ENCODE measurements at regions not wholly inside any gene's neighbourhood (a gene's known extent, or its start where the extent isn't known, plus 50 kb on each side); places are given as distances from the start of the nearest gene placed in this dataset.
A peak's percentile ranks its signal among the peaks of the same experiment; 100 is the strongest.

DNA sequence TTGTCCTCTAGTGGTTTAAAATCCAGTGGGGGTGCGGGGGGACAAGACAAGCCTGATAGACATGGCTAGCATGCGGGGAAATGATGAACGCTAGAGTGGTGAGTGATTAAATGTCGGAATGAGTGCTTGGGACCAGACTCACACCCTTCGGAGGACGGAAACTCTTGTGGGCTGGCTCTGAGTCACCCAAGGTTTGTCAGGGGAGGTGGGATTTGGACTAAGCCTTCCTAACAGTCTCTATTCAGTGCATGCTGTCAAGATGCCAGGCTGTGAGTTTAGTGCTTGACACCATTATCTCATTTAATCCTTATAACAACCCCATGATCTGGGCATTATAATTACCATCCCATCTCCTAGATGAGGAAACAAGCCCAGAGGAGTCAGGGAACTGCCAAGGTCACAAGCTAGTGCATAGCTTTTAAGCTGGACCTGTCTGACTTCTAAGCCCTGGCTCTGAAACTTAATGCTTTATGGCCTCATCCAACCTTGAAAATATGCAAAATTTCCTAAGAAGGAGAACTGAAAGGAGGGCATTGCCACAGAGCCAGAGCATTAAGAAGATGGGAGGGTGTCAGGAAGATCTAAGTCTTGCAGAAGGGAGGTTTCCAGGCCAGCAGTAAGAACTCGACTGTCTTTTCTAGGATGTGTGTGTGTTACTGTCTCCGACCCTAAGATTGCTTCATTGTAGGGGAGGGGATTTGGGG is 168.7 kb upstream of the LRFN2 start:
- intact Hi-C loops (cut with micrococcal nuclease; ENCODE audit: unreplicated experiment): no loop called here
- CTCF ChIA-PET: no interaction called here
- POLR2A ChIA-PET (ENCODE audit: low non-redundant PET): no interaction called here
- TF ChIP-seq EZH2 (IDR thresholded peaks at IDR 0.05; ENCODE audit: borderline replicate concordance, low read depth, low read length, poor library complexity, severe bottlenecking): no peak
- TF ChIP-seq, protein P1, sequence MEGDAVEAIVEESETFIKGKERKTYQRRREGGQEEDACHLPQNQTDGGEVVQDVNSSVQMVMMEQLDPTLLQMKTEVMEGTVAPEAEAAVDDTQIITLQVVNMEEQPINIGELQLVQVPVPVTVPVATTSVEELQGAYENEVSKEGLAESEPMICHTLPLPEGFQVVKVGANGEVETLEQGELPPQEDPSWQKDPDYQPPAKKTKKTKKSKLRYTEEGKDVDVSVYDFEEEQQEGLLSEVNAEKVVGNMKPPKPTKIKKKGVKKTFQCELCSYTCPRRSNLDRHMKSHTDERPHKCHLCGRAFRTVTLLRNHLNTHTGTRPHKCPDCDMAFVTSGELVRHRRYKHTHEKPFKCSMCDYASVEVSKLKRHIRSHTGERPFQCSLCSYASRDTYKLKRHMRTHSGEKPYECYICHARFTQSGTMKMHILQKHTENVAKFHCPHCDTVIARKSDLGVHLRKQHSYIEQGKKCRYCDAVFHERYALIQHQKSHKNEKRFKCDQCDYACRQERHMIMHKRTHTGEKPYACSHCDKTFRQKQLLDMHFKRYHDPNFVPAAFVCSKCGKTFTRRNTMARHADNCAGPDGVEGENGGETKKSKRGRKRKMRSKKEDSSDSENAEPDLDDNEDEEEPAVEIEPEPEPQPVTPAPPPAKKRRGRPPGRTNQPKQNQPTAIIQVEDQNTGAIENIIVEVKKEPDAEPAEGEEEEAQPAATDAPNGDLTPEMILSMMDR (conservative IDR thresholded peaks at IDR 0.05; ENCODE audit: low read depth, low read length): no peak
- no peaks in the 10 kb centered on the region for H3K9me3 ChIP-seq (ENCODE audit: low read depth, low read length, poor library complexity, severe bottlenecking)
- no peaks in the 10 kb centered on the region for H3K36me3 ChIP-seq (ENCODE audit: insufficient read depth, low read length, poor library complexity, severe bottlenecking)
- no TSS peak for BruUV-seq (replicated peaks)
- H3K4me3 ChIP-seq (ENCODE audit: low read depth, low read length, poor library complexity, severe bottlenecking): no peak overlapping the region
- H3K27ac ChIP-seq (ENCODE audit: low read depth, low read length, poor library complexity, severe bottlenecking): no peak overlapping the region
- DNase-seq (ENCODE audit: low spot score): peak; percentile 8
- H3K27me3 ChIP-seq (replicated peaks; ENCODE audit: insufficient read depth, low read depth, low read length, poor library complexity): no peaks in the 10 kb centered on the region
- no peaks in the 10 kb centered on the region for H3K4me1 ChIP-seq (ENCODE audit: insufficient read depth, low read length, poor library complexity, severe bottlenecking)

DNA sequence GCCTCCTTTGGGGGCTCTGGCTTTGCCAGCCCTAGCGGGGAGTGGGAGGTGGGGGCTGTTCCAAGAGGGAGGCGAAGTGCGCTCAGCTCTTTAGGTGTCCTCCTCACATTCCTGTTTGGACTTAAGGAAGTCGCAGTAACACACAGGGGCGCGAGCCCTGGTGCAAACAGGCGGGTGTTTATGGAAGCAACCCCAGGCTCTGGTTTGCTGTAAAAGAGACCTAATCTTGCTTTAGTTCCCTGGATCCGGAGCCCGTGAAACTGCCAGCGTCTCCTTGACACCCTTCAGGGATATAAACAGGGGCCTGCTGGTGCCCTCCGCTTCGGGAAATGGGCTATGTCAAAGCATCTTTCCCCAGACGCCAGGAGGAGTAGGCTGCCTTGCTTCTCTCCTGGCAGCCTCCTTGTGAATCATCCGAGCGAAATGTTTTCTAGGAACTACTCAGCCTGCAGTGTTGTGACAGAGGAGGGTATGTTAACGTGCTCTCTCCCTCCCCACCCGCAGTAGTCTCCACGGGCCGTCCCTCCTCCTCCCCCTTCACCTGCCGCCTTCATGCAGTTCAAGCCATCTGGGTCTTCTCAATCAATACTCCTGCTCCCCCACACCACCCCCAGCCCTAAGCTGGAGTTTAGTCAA is 168.0 kb upstream of the LRFN2 start:
- intact Hi-C loops (cut with micrococcal nuclease; ENCODE audit: unreplicated experiment): no loop called here
- BruUV-seq (replicated peaks): no TSS peak
- H3K9me3 ChIP-seq (ENCODE audit: low read depth, low read length, poor library complexity, severe bottlenecking): no peaks in the 10 kb centered on the region
- H3K36me3 ChIP-seq (ENCODE audit: insufficient read depth, low read length, poor library complexity, severe bottlenecking): no peaks in the 10 kb centered on the region
- no peaks in the 10 kb centered on the region for H3K4me1 ChIP-seq (ENCODE audit: insufficient read depth, low read length, poor library complexity, severe bottlenecking)
- no peak overlapping the region for H3K4me3 ChIP-seq (ENCODE audit: low read depth, low read length, poor library complexity, severe bottlenecking)
- TF ChIP-seq, protein P1 (conservative IDR thresholded peaks at IDR 0.05; ENCODE audit: low read depth, low read length): no peak
- TF ChIP-seq EZH2 (IDR thresholded peaks at IDR 0.05; ENCODE audit: borderline replicate concordance, low read depth, low read length, poor library complexity, severe bottlenecking): no peak
- no peaks in the 10 kb centered on the region for H3K27me3 ChIP-seq (replicated peaks; ENCODE audit: insufficient read depth, low read depth, low read length, poor library complexity)
- ChIA-PET POLR2A (ENCODE audit: low non-redundant PET) (no interaction called here), CTCF (no interaction called here)
- no peak overlapping the region for H3K27ac ChIP-seq (ENCODE audit: low read depth, low read length, poor library complexity, severe bottlenecking)
- DNase-seq (ENCODE audit: low spot score): no peak

DNA sequence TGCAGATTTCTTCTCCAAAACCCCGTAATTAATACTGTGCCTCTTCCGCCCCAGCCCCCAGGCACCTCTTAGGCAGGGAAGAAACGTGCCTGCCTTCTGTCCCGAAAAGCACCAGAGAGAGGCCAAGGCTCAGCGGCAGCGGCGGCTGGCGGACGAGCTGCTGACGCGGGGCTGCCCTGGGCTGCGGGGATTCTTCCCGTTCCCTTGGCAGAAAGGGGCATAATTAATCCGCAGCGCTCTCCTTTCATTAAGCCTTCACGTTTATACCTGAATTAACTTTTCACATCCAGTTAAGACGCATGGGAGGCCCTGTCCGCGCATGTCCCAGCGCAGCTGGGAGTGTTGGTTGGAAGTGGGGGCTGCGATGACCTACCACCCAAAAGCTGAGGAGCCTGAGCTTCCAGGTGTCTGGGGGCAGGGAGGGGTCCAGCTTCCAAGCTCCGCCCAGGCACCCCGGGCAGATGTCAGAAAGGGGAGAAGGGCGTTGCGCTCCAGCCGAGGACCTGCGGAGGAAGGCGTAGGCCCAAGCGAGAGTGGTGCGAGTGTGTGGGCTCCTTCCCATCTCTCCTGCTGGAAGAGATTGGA is 167.4 kb upstream of the LRFN2 start:
- Histone ChIP-seq H3K4me1 (ENCODE audit: insufficient read depth, low read length, poor library complexity, severe bottlenecking) (no peaks in the 10 kb centered on the region), H3K9me3 (ENCODE audit: low read depth, low read length, poor library complexity, severe bottlenecking) (no peaks in the 10 kb centered on the region), H3K27me3 (replicated peaks; ENCODE audit: insufficient read depth, low read depth, low read length, poor library complexity) (no peaks in the 10 kb centered on the region), H3K4me3 (ENCODE audit: low read depth, low read length, poor library complexity, severe bottlenecking) (no peak overlapping the region), H3K36me3 (ENCODE audit: insufficient read depth, low read length, poor library complexity, severe bottlenecking) (no peaks in the 10 kb centered on the region), H3K27ac (ENCODE audit: low read depth, low read length, poor library complexity, severe bottlenecking) (no peak overlapping the region)
- no peak for DNase-seq (ENCODE audit: low spot score)
- TF ChIP-seq, protein P1 (conservative IDR thresholded peaks at IDR 0.05; ENCODE audit: low read depth, low read length): no peak
- no peak for TF ChIP-seq EZH2 (IDR thresholded peaks at IDR 0.05; ENCODE audit: borderline replicate concordance, low read depth, low read length, poor library complexity, severe bottlenecking)
- no TSS peak for BruUV-seq (replicated peaks)
- ChIA-PET CTCF (no interaction called here), POLR2A (ENCODE audit: low non-redundant PET) (no interaction called here)
- intact Hi-C loops (cut with micrococcal nuclease; ENCODE audit: unreplicated experiment): no loop called here
